ENCODE measurements at regions not wholly inside any gene's neighbourhood (a gene's known extent, or its start where the extent isn't known, plus 50 kb on each side); places are given as distances from the start of the nearest gene placed in this dataset.

DNA sequence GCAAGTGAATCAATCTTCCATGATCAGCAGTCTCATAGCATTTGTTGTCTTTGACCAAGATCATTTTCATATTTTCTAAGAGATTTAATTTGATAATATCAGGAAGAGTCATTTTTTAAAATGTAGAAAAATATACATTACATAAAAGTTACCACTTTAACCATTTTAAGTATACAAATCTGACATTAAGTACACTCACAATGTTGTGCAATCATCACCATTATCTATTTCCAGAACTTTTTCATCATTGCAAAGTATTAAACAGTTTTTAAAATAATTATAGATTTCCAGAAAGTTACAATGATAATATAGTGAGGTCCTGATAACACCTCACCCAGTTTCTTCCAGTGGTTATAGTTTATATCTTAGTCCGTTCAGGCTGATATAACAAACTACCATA lies 222.5 kb upstream of the RHOBTB1 start:
- DNase-seq, result no peak
- Mint-ChIP-seq H3K4me3 (no peak overlapping the region), H3K27ac (no peak overlapping the region), H3K27me3 (ENCODE audit: low read depth in 3 of 3) (no peaks in the 10 kb centered on the region), H3K36me3 (no peaks in the 10 kb centered on the region), H3K4me1 (peaks cover 1% of the 10 kb centered on the region), H3K9me3 (peaks cover 1 to 6% (median 3%) of the 10 kb centered on the region in 7 donors)
- Histone ChIP-seq H2AFZ (ENCODE audit: insufficient read depth, low read depth, low read length, poor library complexity, severe bottlenecking) (no peak overlapping the region), H3K4me1 (ENCODE audit: control insufficient read depth in 1 of 2, insufficient read depth in 2 of 2, low read length in 2 of 2) (no peaks in the 10 kb centered on the region), H4K20me1 (ENCODE audit: insufficient read depth, low read length) (no peaks in the 10 kb centered on the region), H3K27me3 (ENCODE audit: control insufficient read depth in 2 of 2, insufficient read depth in 2 of 2, low read length in 2 of 2) (no peaks in the 10 kb centered on the region), H3K4me3 (replicated peaks in 1 of 3; ENCODE audit: low read depth in 2 of 3, low read length in 3 of 3) (no peak overlapping the region), H3K27ac (ENCODE audit: low read depth in 1 of 2, low read length in 2 of 2) (no peak overlapping the region), H3K9ac (ENCODE audit: insufficient read depth, low read length, poor library complexity, severe bottlenecking) (no peak overlapping the region), H3K9me3 (replicated peaks in 1 of 2; ENCODE audit: control insufficient read depth in 1 of 2, insufficient read depth in 1 of 2, low read length in 2 of 2) (peaks cover 0 to 3% of the 10 kb centered on the region in 2 donors), H3K4me2 (replicated peaks; ENCODE audit: extremely low read depth, low read length, poor library complexity, severe bottlenecking) (no peak overlapping the region), H3K36me3 (replicated peaks in 1 of 2; ENCODE audit: control insufficient read depth in 1 of 2, insufficient read depth in 2 of 2, low read length in 2 of 2) (no peaks in the 10 kb centered on the region), H3K79me2 (ENCODE audit: insufficient read depth, low read length) (no peaks in the 10 kb centered on the region)
- intact Hi-C loops (cut with micrococcal nuclease), result no loop called here
- WGBS (ENCODE audit: insufficient coverage), result no CpG with 5 or more reads among the region's 1 CpG
- TF ChIP-seq, protein P1, sequence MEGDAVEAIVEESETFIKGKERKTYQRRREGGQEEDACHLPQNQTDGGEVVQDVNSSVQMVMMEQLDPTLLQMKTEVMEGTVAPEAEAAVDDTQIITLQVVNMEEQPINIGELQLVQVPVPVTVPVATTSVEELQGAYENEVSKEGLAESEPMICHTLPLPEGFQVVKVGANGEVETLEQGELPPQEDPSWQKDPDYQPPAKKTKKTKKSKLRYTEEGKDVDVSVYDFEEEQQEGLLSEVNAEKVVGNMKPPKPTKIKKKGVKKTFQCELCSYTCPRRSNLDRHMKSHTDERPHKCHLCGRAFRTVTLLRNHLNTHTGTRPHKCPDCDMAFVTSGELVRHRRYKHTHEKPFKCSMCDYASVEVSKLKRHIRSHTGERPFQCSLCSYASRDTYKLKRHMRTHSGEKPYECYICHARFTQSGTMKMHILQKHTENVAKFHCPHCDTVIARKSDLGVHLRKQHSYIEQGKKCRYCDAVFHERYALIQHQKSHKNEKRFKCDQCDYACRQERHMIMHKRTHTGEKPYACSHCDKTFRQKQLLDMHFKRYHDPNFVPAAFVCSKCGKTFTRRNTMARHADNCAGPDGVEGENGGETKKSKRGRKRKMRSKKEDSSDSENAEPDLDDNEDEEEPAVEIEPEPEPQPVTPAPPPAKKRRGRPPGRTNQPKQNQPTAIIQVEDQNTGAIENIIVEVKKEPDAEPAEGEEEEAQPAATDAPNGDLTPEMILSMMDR (IDR thresholded peaks at IDR 0.05), result no peak

DNA sequence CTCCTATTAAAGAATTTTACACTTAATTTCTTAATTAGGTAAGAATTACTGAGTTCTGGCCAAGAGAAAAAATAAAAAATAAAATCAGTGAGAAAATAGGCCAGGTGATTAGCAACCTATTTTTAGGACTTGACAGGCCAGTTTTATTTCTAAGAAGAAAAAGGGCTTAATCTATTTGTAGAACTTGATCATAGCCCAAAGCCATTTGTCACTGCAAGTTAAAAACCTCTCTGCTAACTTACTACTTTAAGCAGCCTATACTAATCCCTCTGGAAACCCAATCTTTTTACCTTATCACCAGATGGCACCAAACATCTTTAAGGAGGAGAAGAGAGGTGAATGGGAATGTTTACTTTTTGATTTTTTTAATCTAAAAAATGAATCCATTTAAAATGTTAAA lies 222.1 kb upstream of the RHOBTB1 start:
- TF ChIP-seq, protein P1 (IDR thresholded peaks at IDR 0.05), result no peak
- H2AFZ ChIP-seq (ENCODE audit: insufficient read depth, low read depth, low read length, poor library complexity, severe bottlenecking), result no peak overlapping the region

More for the DNA sequence above, 222.1 kb upstream of the RHOBTB1 start:
- Histone ChIP-seq H3K4me1 (ENCODE audit: control insufficient read depth in 1 of 2, insufficient read depth in 2 of 2, low read length in 2 of 2) (no peaks in the 10 kb centered on the region), H3K9ac (ENCODE audit: insufficient read depth, low read length, poor library complexity, severe bottlenecking) (no peak overlapping the region), H3K27ac (ENCODE audit: low read depth in 1 of 2, low read length in 2 of 2) (no peak overlapping the region), H3K4me2 (replicated peaks; ENCODE audit: extremely low read depth, low read length, poor library complexity, severe bottlenecking) (no peak overlapping the region), H3K4me3 (replicated peaks in 1 of 3; ENCODE audit: low read depth in 2 of 3, low read length in 3 of 3) (no peak overlapping the region), H3K9me3 (replicated peaks in 1 of 2; ENCODE audit: control insufficient read depth in 1 of 2, insufficient read depth in 1 of 2, low read length in 2 of 2) (peaks cover 0 to 5% of the 10 kb centered on the region in 2 donors), H3K79me2 (ENCODE audit: insufficient read depth, low read length) (no peaks in the 10 kb centered on the region), H3K27me3 (ENCODE audit: control insufficient read depth in 2 of 2, insufficient read depth in 2 of 2, low read length in 2 of 2) (no peaks in the 10 kb centered on the region), H3K36me3 (replicated peaks in 1 of 2; ENCODE audit: control insufficient read depth in 1 of 2, insufficient read depth in 2 of 2, low read length in 2 of 2) (no peaks in the 10 kb centered on the region), H4K20me1 (ENCODE audit: insufficient read depth, low read length) (no peaks in the 10 kb centered on the region)
- H3K36me3 Mint-ChIP-seq, result no peaks in the 10 kb centered on the region
- H3K4me3 Mint-ChIP-seq, result no peak overlapping the region
- DNase-seq, result no peak
- peaks cover 1% of the 10 kb centered on the region for H3K4me1 Mint-ChIP-seq
- no peaks in the 10 kb centered on the region for H3K27me3 Mint-ChIP-seq (ENCODE audit: low read depth in 3 of 3)
- intact Hi-C loops (cut with micrococcal nuclease), result no loop called here
- no peak overlapping the region for H3K27ac Mint-ChIP-seq
- peaks cover 2 to 10% (median 5%) of the 10 kb centered on the region in 7 donors for H3K9me3 Mint-ChIP-seq

Data from CD14-positive monocyte (primary cell).